ENCODE measurements at regions not wholly inside any gene's neighbourhood (a gene's known extent, or its start where the extent isn't known, plus 50 kb on each side); places are given as distances from the start of the nearest gene placed in this dataset.
A peak's percentile ranks its signal among the peaks of the same experiment; 100 is the strongest.
"Not testable (repeated sequence)": the region's sequence is repeated elsewhere in the genome, so short reads cannot be mapped to it uniquely, and the experiment has no call there.

- WGBS, 2 donors, result 80 to 91% methylated on average over 3 of the region's 3 CpGs
- TF ChIP-seq CTCF (IDR thresholded peaks at IDR 0.05) (no peak), POLR2A (IDR thresholded peaks at IDR 0.05) (no peak)
- intact Hi-C loops (cut with DNase I; ENCODE audit: low total_unique reads), result no loop called here
- no peak for DNase-seq (ENCODE audit: low spot score in 2 of 2)
- H3K4me3 ChIP-seq (ENCODE audit: low read depth, poor library complexity, severe bottlenecking), result no peak overlapping the region
Measured at GRCh38 chr5:123701511-123702200, 189.7 kb downstream of the CSNK1G3 start.

GRCh38 chr5:123700624-123701287 is 188.8 kb downstream of the CSNK1G3 start:
- intact Hi-C loops (cut with DNase I; ENCODE audit: low total_unique reads), result no loop called here
- H3K4me3 ChIP-seq (ENCODE audit: low read depth, poor library complexity, severe bottlenecking), result no peak overlapping the region
- DNase-seq (ENCODE audit: low spot score in 2 of 2), result peak in 1 of 2 donors; percentile 32
- TF ChIP-seq CTCF (IDR thresholded peaks at IDR 0.05) (no peak), POLR2A (IDR thresholded peaks at IDR 0.05) (no peak)
- 27 to 29% methylated on average over 6 of the region's 6 CpGs for WGBS, 2 donors

GRCh38 chr5:123699571-123699970 is 187.6 kb downstream of the CSNK1G3 start:
- 74% methylated on average over 2 of the region's 2 CpGs for WGBS, 2 donors
- no peak overlapping the region for H3K4me3 ChIP-seq (ENCODE audit: low read depth, poor library complexity, severe bottlenecking)
- TF ChIP-seq POLR2A (IDR thresholded peaks at IDR 0.05) (no peak), CTCF (IDR thresholded peaks at IDR 0.05) (no peak)
- intact Hi-C loops (cut with DNase I; ENCODE audit: low total_unique reads), result no loop called here
- no peak for DNase-seq (ENCODE audit: low spot score in 2 of 2)

- DNase-seq (ENCODE audit: low spot score in 2 of 2); intact Hi-C loops (cut with DNase I; ENCODE audit: low total_unique reads): not testable (repeated sequence)
Measured at GRCh38 chr5:123698937-123699336, 187.0 kb downstream of the CSNK1G3 start.

GRCh38 chr5:123696921-123697341 is 185.0 kb downstream of the CSNK1G3 start:
- 18 to 23% methylated on average over 4 of the region's 4 CpGs for WGBS, 2 donors
- H3K4me3 ChIP-seq (ENCODE audit: low read depth, poor library complexity, severe bottlenecking), result no peak overlapping the region
- TF ChIP-seq CTCF (IDR thresholded peaks at IDR 0.05) (no peak), POLR2A (IDR thresholded peaks at IDR 0.05) (no peak)
- peak in 1 of 2 donors; percentile 88 for DNase-seq (ENCODE audit: low spot score in 2 of 2)
- intact Hi-C loops (cut with DNase I; ENCODE audit: low total_unique reads), result no loop called here

More at GRCh38 chr5:123698937-123699336, 187.0 kb downstream of the CSNK1G3 start:
- WGBS, 2 donors, result 91 to 98% methylated on average over 3 of the region's 3 CpGs
- H3K4me3 ChIP-seq (ENCODE audit: low read depth, poor library complexity, severe bottlenecking), result not testable (repeated sequence)

GRCh38 chr5:123690821-123691220 is 178.8 kb downstream of the CSNK1G3 start:
- no peak overlapping the region for H3K4me3 ChIP-seq (ENCODE audit: low read depth, poor library complexity, severe bottlenecking)
- intact Hi-C loops (cut with DNase I; ENCODE audit: low total_unique reads), result no loop called here
- no peak for DNase-seq (ENCODE audit: low spot score in 2 of 2)
- no peak for TF ChIP-seq CTCF (IDR thresholded peaks at IDR 0.05)

Measured in lower leg skin (tissue), 4 donors.